VCaP (cell line): ENCODE measurements at regions not wholly inside any gene's neighbourhood (a gene's known extent, or its start where the extent isn't known, plus 50 kb on each side); places are given as distances from the start of the nearest gene placed in this dataset.

Experiments used
- H3K27ac ChIP-seq: fragments of 450-650 bp; 2 replicates; pipeline ENCODE4 v1.5.1; 2017
- TF ChIP-seq, protein P1 (sequence below): fragments of 450-650 bp; conservative IDR thresholded peaks from 2 replicates; pipeline ENCODE4 v1.5.1; 2017; ENCODE audit warnings: mild to moderate bottlenecking, moderate library complexity

DNA sequence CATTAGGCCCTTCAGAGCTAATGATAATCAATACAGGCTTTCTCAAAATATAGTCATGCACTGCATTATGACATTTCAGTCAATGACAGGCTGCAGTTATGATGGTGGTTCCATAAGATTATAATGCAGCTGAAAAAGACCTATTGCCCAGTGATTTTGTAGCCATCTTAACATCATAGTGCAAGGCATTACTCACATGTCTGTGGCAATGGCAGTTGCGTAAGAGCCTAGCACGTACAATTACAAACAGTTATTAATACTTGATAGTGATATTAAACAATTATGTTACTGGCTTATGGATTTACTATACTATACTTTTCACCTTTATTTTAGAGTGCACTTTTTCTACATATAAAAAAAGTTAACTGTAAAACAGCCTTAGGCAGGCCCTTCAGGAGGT, 214.8 kb downstream of the ISL1 start:
- no peak overlapping the region for H3K27ac ChIP-seq
- TF ChIP-seq, protein P1, sequence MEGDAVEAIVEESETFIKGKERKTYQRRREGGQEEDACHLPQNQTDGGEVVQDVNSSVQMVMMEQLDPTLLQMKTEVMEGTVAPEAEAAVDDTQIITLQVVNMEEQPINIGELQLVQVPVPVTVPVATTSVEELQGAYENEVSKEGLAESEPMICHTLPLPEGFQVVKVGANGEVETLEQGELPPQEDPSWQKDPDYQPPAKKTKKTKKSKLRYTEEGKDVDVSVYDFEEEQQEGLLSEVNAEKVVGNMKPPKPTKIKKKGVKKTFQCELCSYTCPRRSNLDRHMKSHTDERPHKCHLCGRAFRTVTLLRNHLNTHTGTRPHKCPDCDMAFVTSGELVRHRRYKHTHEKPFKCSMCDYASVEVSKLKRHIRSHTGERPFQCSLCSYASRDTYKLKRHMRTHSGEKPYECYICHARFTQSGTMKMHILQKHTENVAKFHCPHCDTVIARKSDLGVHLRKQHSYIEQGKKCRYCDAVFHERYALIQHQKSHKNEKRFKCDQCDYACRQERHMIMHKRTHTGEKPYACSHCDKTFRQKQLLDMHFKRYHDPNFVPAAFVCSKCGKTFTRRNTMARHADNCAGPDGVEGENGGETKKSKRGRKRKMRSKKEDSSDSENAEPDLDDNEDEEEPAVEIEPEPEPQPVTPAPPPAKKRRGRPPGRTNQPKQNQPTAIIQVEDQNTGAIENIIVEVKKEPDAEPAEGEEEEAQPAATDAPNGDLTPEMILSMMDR, result no peak

DNA sequence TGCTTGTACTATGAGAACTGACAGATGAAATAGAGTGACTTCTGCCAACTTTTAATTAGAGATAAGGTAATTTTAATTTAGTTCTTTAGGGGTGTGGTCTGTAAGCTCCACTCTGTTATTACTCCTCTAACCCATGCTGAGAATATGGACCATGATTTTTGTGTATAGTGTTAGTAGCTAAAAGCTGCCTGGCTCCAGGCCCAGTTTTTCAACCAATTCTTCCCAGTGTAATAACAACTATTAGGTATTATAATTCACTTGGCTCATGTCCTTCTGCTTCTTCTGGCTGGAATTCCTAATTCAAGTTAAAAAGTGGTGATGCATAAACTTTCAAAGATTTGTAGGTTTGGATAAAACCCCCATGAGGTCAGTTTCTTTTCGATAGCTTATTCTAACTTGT, 216.3 kb downstream of the ISL1 start:
- TF ChIP-seq, protein P1, result no peak
- H3K27ac ChIP-seq, result no peak overlapping the region

DNA sequence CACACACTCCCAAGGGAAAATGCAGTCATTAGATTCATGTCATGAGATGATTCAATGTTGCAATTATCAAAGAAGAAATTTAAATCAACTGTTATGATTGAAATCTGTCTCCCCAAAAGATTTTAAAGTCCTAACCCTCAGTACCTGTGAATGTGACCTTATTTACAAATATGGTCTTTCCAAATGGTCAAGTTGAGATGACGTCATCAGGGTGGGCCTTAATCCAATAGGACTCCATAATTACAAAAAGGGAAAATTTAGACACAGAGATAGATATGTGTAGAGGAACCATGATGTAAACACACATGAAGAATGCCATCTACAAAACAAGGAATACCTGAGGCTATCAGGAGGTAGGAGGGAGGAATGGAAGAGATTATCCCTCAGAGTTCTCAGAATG, 221.1 kb downstream of the ISL1 start:
- no peak overlapping the region for H3K27ac ChIP-seq
- TF ChIP-seq, protein P1, result no peak

GRCh38 chr5:51606921-51607320, 223.7 kb downstream of the ISL1 start:
- TF ChIP-seq, protein P1, result no peak

DNA sequence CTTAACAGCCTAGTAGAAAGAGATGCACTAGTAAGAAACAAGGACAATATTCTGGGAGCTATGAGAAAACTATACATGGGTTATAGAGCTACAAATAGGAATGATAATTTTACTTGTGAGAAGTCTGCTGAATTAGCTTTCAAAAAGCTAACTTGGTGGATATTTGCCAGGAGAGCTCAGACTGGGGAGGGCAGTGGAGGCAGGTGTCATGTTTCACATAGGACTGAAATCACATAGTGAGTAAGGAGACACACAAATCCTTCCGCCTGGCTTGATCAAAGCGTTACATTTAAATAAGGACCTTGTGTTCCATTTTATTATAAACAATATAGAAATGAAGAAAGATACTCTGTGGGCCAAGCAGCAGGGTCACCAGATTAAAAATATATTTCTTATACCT, 235.0 kb downstream of the ISL1 start:
- no peak overlapping the region for H3K27ac ChIP-seq
- TF ChIP-seq, protein P1, result no peak

More at GRCh38 chr5:51606921-51607320, 223.7 kb downstream of the ISL1 start:
- H3K27ac ChIP-seq, result no peak overlapping the region

DNA sequence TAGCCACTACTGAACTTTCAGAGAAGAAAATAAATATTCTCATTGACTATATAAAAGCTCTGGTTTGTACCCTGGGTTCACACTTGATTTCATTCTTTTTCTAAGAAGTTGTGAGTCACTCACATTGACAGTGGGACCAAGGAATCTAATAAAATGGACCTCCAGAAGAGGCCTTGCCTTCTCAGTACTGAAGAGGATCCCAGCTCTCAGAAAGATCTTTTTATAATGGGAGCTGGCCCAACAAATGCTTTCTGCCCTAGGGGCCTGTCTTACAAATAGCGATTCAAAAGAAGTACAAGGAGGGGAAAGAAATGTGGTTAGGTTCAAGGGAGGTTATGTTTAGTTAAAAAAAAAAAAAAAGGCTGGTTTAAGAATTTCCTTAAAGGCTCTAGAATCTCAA, 237.9 kb downstream of the ISL1 start:
- TF ChIP-seq, protein P1, result no peak
- no peak overlapping the region for H3K27ac ChIP-seq

- TF ChIP-seq, protein P1, result no peak
- no peak overlapping the region for H3K27ac ChIP-seq
Observed at GRCh38 chr5:51622161-51622790, 239.0 kb downstream of the ISL1 start.
